ENCODE measurements at regions not wholly inside any gene's neighbourhood (a gene's known extent, or its start where the extent isn't known, plus 50 kb on each side); places are given as distances from the start of the nearest gene placed in this dataset.

- H3K79me2 ChIP-seq (ENCODE audit: control insufficient read depth, insufficient read depth, low read length) = no peaks in the 10 kb centered on the region
- no peaks in the 10 kb centered on the region for H3K4me1 ChIP-seq (replicated peaks in 1 of 2; ENCODE audit: control insufficient read depth in 2 of 2, insufficient read depth in 2 of 2, low read length in 2 of 2)
- no peak overlapping the region for H3K4me2 ChIP-seq (ENCODE audit: insufficient read depth, low read length)
- H3K27me3 ChIP-seq (ENCODE audit: control insufficient read depth in 2 of 2, insufficient read depth in 2 of 2, low read length in 2 of 2) = no peaks in the 10 kb centered on the region
- BruUV-seq (replicated peaks) = no TSS peak
- no peak for FAIRE-seq
- intact Hi-C loops (cut with micrococcal nuclease) = no loop called here
- WGBS (ENCODE audit: insufficient coverage, low coverage, missing lambda C conversion rate) = 9% methylated on average over 4 of the region's 4 CpGs
- in situ Hi-C loops (cut with MboI) = no loop called here
- no peak overlapping the region for H3K27ac ChIP-seq (ENCODE audit: extremely low read depth, low read depth, low read length)
- POLR2A ChIA-PET = no interaction called here
- CTCF ChIA-PET (ENCODE audit: low intra/inter-chr PET ratio) = no interaction called here
- no peak overlapping the region for H3K9ac ChIP-seq (ENCODE audit: insufficient read depth in 1 of 2, low read depth in 2 of 2, low read length in 2 of 2)
- DNase-seq (ENCODE audit: extremely low read depth in 1 of 4, low spot score in 3 of 4) = no peak
- H3K36me3 ChIP-seq (ENCODE audit: control insufficient read depth, insufficient read depth, low read length) = no peaks in the 10 kb centered on the region
- H3K9me1 ChIP-seq (ENCODE audit: control insufficient read depth, insufficient read depth, low read length) = no peaks in the 10 kb centered on the region
- H4K20me1 ChIP-seq (replicated peaks; ENCODE audit: control insufficient read depth, insufficient read depth, low read length) = no peaks in the 10 kb centered on the region
- no peak for ATAC-seq
- no peak overlapping the region for H2AFZ ChIP-seq (ENCODE audit: low read depth, low read length)
- H3K4me3 ChIP-seq = no peak overlapping the region
- H3K9me3 ChIP-seq (replicated peaks; ENCODE audit: control insufficient read depth, insufficient read depth, low read depth, low read length) = no peaks in the 10 kb centered on the region
- TF ChIP-seq ZNF75A (CRISPR knock-in tag; IDR thresholded peaks at IDR 0.05) (no peak), PTTG1 (tag; IDR thresholded peaks at IDR 0.05; ENCODE audit: low read depth) (no peak), TSC22D4 (tag; IDR thresholded peaks at IDR 0.05) (no peak), PTRF (tag; IDR thresholded peaks at IDR 0.05) (no peak), ZNF384 (IDR thresholded peaks at IDR 0.05; ENCODE audit: low read depth, low read length) (no peak), HNRNPK (IDR thresholded peaks at IDR 0.05; ENCODE audit: low read depth, low read length, poor library complexity, severe bottlenecking) (no peak), TEAD1 (CRISPR knock-in tag; IDR thresholded peaks at IDR 0.05) (no peak), PPARD (CRISPR knock-in tag; IDR thresholded peaks at IDR 0.05) (no peak), ZNF3 (CRISPR knock-in tag; IDR thresholded peaks at IDR 0.05) (no peak), SRSF9 (IDR thresholded peaks at IDR 0.05; ENCODE audit: borderline replicate concordance, low read depth, low read length) (no peak), SIN3B (IDR thresholded peaks at IDR 0.05; ENCODE audit: low read depth) (no peak), SMARCC2 (IDR thresholded peaks at IDR 0.05; ENCODE audit: low read depth) (no peak), ZNF274 (IDR thresholded peaks at IDR 0.05; ENCODE audit: borderline replicate concordance, low read depth, low read length) (no peak), ZNF354B (CRISPR knock-in tag; IDR thresholded peaks at IDR 0.05) (no peak)
- TF ChIP-seq, protein P1, sequence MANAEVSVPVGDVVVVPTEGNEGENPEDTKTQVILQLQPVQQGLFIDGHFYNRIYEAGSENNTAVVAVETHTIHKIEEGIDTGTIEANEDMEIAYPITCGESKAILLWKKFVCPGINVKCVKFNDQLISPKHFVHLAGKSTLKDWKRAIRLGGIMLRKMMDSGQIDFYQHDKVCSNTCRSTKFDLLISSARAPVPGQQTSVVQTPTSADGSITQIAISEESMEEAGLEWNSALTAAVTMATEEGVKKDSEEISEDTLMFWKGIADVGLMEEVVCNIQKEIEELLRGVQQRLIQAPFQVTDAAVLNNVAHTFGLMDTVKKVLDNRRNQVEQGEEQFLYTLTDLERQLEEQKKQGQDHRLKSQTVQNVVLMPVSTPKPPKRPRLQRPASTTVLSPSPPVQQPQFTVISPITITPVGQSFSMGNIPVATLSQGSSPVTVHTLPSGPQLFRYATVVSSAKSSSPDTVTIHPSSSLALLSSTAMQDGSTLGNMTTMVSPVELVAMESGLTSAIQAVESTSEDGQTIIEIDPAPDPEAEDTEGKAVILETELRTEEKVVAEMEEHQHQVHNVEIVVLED (CRISPR knock-in tag; IDR thresholded peaks at IDR 0.05) = no peak
- TF ChIP-seq, protein P2, sequence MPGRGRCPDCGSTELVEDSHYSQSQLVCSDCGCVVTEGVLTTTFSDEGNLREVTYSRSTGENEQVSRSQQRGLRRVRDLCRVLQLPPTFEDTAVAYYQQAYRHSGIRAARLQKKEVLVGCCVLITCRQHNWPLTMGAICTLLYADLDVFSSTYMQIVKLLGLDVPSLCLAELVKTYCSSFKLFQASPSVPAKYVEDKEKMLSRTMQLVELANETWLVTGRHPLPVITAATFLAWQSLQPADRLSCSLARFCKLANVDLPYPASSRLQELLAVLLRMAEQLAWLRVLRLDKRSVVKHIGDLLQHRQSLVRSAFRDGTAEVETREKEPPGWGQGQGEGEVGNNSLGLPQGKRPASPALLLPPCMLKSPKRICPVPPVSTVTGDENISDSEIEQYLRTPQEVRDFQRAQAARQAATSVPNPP (IDR thresholded peaks at IDR 0.05; ENCODE audit: borderline replicate concordance, insufficient read depth, insufficient read length) = no peak
- TF ChIP-seq, protein P3, sequence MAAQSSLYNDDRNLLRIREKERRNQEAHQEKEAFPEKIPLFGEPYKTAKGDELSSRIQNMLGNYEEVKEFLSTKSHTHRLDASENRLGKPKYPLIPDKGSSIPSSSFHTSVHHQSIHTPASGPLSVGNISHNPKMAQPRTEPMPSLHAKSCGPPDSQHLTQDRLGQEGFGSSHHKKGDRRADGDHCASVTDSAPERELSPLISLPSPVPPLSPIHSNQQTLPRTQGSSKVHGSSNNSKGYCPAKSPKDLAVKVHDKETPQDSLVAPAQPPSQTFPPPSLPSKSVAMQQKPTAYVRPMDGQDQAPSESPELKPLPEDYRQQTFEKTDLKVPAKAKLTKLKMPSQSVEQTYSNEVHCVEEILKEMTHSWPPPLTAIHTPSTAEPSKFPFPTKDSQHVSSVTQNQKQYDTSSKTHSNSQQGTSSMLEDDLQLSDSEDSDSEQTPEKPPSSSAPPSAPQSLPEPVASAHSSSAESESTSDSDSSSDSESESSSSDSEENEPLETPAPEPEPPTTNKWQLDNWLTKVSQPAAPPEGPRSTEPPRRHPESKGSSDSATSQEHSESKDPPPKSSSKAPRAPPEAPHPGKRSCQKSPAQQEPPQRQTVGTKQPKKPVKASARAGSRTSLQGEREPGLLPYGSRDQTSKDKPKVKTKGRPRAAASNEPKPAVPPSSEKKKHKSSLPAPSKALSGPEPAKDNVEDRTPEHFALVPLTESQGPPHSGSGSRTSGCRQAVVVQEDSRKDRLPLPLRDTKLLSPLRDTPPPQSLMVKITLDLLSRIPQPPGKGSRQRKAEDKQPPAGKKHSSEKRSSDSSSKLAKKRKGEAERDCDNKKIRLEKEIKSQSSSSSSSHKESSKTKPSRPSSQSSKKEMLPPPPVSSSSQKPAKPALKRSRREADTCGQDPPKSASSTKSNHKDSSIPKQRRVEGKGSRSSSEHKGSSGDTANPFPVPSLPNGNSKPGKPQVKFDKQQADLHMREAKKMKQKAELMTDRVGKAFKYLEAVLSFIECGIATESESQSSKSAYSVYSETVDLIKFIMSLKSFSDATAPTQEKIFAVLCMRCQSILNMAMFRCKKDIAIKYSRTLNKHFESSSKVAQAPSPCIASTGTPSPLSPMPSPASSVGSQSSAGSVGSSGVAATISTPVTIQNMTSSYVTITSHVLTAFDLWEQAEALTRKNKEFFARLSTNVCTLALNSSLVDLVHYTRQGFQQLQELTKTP (IDR thresholded peaks at IDR 0.05; ENCODE audit: low read depth in 1 of 2, partially characterized antibody in 2 of 2) = no peak
Measured at GRCh38 chr21:20652846-20653245, 345.4 kb upstream of the NCAM2 start.

Data from K562 (cell line).